ENCODE measurements at regions not wholly inside any gene's neighbourhood (a gene's known extent, or its start where the extent isn't known, plus 50 kb on each side); places are given as distances from the start of the nearest gene placed in this dataset.

GRCh38 chr12:60123557-60123956, 527.7 kb downstream of the SLC16A7 start:
- Histone ChIP-seq H3K9ac (ENCODE audit: insufficient read depth, low read length) (no peak overlapping the region), H3K27me3 (ENCODE audit: control insufficient read depth, insufficient read depth, low read length) (no peaks in the 10 kb centered on the region), H3K9me3 (ENCODE audit: control insufficient read depth, insufficient read depth, low read depth, low read length) (no peaks in the 10 kb centered on the region), H4K20me1 (ENCODE audit: control insufficient read depth, extremely low read depth, insufficient read depth, low read length) (no peaks in the 10 kb centered on the region), H3K4me2 (ENCODE audit: extremely low read depth, insufficient read depth, low read length) (no peak overlapping the region), H2AFZ (ENCODE audit: low read length) (no peak overlapping the region), H3K27ac (ENCODE audit: insufficient read depth, low read length) (no peak overlapping the region), H3K79me2 (ENCODE audit: control insufficient read depth, insufficient read depth, low read length) (no peaks in the 10 kb centered on the region), H3K4me1 (ENCODE audit: control insufficient read depth, extremely low read depth, insufficient read depth, low read length) (peaks cover 2% of the 10 kb centered on the region), H3K4me3 (replicated peaks in 1 of 4; ENCODE audit: control extremely low read depth in 1 of 4, insufficient read depth in 1 of 4, low read depth in 3 of 4, low read length in 4 of 4) (no peak overlapping the region), H3K36me3 (ENCODE audit: control insufficient read depth, insufficient read depth, low read length) (no peaks in the 10 kb centered on the region)
- DNase-seq (ENCODE audit: low read depth in 2 of 2), result peak; percentile 36 to 72
- no peak for TF ChIP-seq EZH2 (IDR thresholded peaks at IDR 0.05; ENCODE audit: low read length, missing control alignments)
- no peak for TF ChIP-seq CTCF (conservative IDR thresholded peaks at IDR 0.05 in 1 of 2, IDR thresholded peaks at IDR 0.05 in 1 of 2; ENCODE audit: low read depth in 1 of 2, low read length in 2 of 2)

GRCh38 chr12:60137513-60137912, 541.7 kb downstream of the SLC16A7 start:
- H2AFZ ChIP-seq (ENCODE audit: low read length), result no peak overlapping the region
- no peaks in the 10 kb centered on the region for H3K4me1 ChIP-seq (ENCODE audit: control insufficient read depth, extremely low read depth, insufficient read depth, low read length)
- no peaks in the 10 kb centered on the region for H3K9me3 ChIP-seq (ENCODE audit: control insufficient read depth, insufficient read depth, low read depth, low read length)
- no peak overlapping the region for H3K4me3 ChIP-seq (replicated peaks in 1 of 4; ENCODE audit: control extremely low read depth in 1 of 4, insufficient read depth in 1 of 4, low read depth in 3 of 4, low read length in 4 of 4)
- TF ChIP-seq EZH2 (IDR thresholded peaks at IDR 0.05; ENCODE audit: low read length, missing control alignments), result no peak
- no peak for TF ChIP-seq CTCF (conservative IDR thresholded peaks at IDR 0.05 in 1 of 2, IDR thresholded peaks at IDR 0.05 in 1 of 2; ENCODE audit: low read depth in 1 of 2, low read length in 2 of 2)
- no peak overlapping the region for H3K9ac ChIP-seq (ENCODE audit: insufficient read depth, low read length)
- H3K4me2 ChIP-seq (ENCODE audit: extremely low read depth, insufficient read depth, low read length), result no peak overlapping the region
- DNase-seq (ENCODE audit: low read depth in 2 of 2), result no peak
- H4K20me1 ChIP-seq (ENCODE audit: control insufficient read depth, extremely low read depth, insufficient read depth, low read length), result no peaks in the 10 kb centered on the region
- no peaks in the 10 kb centered on the region for H3K79me2 ChIP-seq (ENCODE audit: control insufficient read depth, insufficient read depth, low read length)
- H3K27me3 ChIP-seq (ENCODE audit: control insufficient read depth, insufficient read depth, low read length), result no peaks in the 10 kb centered on the region
- H3K27ac ChIP-seq (ENCODE audit: insufficient read depth, low read length), result no peak overlapping the region
- no peaks in the 10 kb centered on the region for H3K36me3 ChIP-seq (ENCODE audit: control insufficient read depth, insufficient read depth, low read length)

- H3K4me1 ChIP-seq (ENCODE audit: control insufficient read depth, extremely low read depth, insufficient read depth, low read length), result no peaks in the 10 kb centered on the region
Observed at GRCh38 chr12:60138526-60138925, 542.7 kb downstream of the SLC16A7 start.

More at GRCh38 chr12:60138526-60138925, 542.7 kb downstream of the SLC16A7 start:
- no peak overlapping the region for H3K9ac ChIP-seq (ENCODE audit: insufficient read depth, low read length)
- no peaks in the 10 kb centered on the region for H3K9me3 ChIP-seq (ENCODE audit: control insufficient read depth, insufficient read depth, low read depth, low read length)
- no peaks in the 10 kb centered on the region for H3K36me3 ChIP-seq (ENCODE audit: control insufficient read depth, insufficient read depth, low read length)
- no peak overlapping the region for H2AFZ ChIP-seq (ENCODE audit: low read length)
- DNase-seq (ENCODE audit: low read depth in 2 of 2), result no peak
- no peaks in the 10 kb centered on the region for H3K79me2 ChIP-seq (ENCODE audit: control insufficient read depth, insufficient read depth, low read length)
- TF ChIP-seq CTCF (conservative IDR thresholded peaks at IDR 0.05 in 1 of 2, IDR thresholded peaks at IDR 0.05 in 1 of 2; ENCODE audit: low read depth in 1 of 2, low read length in 2 of 2) (no peak), EZH2 (IDR thresholded peaks at IDR 0.05; ENCODE audit: low read length, missing control alignments) (no peak)
- H3K27me3 ChIP-seq (ENCODE audit: control insufficient read depth, insufficient read depth, low read length), result no peaks in the 10 kb centered on the region
- H4K20me1 ChIP-seq (ENCODE audit: control insufficient read depth, extremely low read depth, insufficient read depth, low read length), result no peaks in the 10 kb centered on the region
- no peak overlapping the region for H3K4me3 ChIP-seq (replicated peaks in 1 of 4; ENCODE audit: control extremely low read depth in 1 of 4, insufficient read depth in 1 of 4, low read depth in 3 of 4, low read length in 4 of 4)
- no peak overlapping the region for H3K27ac ChIP-seq (ENCODE audit: insufficient read depth, low read length)
- H3K4me2 ChIP-seq (ENCODE audit: extremely low read depth, insufficient read depth, low read length), result no peak overlapping the region

Data from fibroblast of lung (primary cell).